HG02610 (cell line): ENCODE measurements at regions not wholly inside any gene's neighbourhood (a gene's known extent, or its start where the extent isn't known, plus 50 kb on each side); places are given as distances from the start of the nearest gene placed in this dataset.

ENCODE experiments used
- ATAC-seq: cut with Tn5 transposase; IDR thresholded peaks from one replicate; pipeline ENCODE4 v1.9.1; 2021; ENCODE audit warnings: mild to moderate bottlenecking, moderate library complexity; ENCODE audit not compliant: unreplicated experiment

DNA sequence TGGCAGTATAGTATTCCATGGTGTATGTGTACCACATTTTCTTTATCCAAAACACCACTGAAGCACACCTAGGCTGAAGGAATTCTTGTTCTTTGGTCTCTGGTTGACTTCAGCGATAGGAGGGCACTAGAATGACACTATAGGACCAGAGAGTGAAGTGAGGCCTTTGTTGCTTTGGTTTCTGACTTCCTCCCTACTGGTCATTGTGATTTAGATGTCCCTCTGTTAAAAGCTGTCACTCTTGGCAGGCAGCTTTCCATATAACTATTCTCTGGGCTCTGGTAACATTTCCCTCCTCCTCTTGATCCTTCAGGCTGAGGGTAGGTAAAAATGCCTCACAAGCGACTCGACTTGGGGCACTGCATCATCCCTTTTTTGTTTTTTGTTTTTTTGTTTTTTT is 236.3 kb downstream of the MAFB start:
- ATAC-seq = no peak

DNA sequence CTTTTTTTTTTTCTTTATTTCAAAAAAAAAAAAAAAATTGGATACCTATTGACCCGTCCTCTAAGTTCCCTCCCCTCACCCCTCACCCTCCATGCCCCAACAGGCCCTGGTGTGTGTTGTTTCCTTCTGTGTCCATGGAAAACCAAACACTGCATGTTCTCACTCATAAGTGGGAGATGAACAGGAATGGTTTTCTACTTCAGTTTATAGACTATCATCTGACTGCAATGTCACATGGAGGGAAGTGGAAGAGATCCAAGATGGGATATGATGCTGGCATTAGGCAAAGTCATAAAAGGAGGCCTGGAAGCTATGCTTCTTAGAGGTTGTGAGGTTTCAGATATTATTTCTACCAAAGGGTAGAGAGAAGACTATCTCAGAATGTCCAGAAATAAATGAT is 237.5 kb downstream of the MAFB start:
- no peak for ATAC-seq

DNA sequence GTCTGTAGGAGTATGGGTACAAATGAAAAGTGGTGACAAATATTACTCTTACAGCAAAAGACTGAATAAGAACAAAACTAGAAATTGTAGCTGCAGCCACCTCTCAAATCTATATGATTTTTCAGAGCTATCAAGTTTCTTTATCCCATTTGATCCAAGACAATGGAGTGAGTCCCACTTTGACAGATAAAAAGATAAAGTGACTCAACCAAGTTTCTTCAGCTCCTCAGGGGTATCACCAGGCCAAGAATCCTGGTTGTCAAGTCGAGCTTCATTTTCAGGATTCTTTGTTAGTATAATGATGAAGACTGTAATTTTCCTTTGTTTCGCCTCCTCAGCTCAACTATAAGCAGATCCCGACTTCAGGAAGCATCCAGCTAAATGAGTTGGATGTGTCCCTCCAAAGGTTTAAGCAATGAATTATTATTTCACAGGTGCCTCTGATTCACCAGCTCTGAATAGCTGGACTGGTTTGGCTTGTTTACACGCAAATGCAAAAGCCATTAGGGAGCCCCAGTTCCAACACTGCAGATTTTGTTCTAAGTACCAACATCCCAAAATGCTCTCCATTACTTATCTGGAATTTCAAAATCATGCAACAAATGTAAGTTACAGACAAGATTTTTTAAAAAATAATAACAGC is 238.9 kb downstream of the MAFB start:
- no peak for ATAC-seq

DNA sequence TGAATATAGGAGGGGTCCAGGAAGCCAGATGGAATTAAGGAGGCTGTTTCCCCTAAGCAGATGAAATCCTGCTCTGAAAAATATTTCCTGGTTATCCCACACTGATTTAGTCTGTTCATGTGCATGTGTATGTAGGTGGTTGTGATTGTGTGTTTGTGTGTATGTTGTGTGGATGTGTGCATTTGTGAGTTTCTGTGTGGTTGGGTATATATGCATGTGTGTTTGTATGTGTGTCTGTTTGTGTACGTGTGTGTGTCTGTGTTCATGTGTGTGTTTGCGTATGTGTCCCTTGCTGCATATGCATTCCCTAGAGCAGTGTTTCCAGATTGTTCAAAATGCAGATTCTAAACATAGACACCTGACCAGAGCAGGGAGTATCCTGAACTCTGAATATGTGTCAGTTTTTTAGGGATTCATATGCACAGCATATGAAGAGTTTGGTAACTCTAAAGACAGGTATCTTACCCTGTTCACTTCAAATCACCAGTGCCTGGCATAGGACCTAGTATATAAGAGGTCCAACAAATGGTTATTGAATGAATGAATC is 239.8 kb downstream of the MAFB start:
- ATAC-seq = no peak

DNA sequence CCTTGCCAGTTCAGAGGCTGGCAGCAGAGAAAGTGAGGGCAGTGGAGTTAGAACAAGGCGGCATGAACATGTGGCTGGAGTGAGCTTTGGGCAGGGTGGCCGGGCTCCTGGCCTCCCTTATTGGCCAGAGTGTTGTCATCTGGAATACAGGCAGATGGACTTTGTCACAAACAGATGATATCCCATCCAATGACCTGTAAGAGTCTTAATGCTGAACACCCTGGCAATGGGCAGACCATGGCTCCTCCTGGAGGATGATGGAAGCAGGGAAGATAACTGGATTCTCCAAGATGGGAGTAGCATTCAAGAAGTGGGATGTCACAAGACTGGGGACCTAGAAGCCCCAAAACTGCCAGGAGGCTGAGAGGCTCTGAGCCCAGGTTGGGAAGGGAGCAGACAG is 242.1 kb downstream of the MAFB start:
- no peak for ATAC-seq

DNA sequence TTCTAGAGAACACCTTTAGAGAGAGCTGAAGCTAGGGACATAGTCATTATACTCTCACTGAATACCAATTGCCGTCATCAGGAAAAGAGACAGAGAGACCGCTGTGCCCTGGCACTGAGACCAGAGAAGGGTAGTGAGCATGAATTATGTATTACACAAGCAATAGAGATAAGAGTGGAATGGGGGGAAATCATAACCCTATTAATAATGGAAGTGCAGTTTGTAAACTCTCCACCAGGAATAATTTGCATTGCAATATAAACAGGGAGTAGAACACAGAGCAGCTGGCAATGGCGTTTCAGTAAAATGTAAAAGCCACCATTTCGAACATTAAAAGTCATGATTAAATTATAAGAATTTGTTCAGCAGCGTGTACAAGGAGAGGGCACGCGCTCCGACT is 244.5 kb downstream of the MAFB start:
- no peak for ATAC-seq

DNA sequence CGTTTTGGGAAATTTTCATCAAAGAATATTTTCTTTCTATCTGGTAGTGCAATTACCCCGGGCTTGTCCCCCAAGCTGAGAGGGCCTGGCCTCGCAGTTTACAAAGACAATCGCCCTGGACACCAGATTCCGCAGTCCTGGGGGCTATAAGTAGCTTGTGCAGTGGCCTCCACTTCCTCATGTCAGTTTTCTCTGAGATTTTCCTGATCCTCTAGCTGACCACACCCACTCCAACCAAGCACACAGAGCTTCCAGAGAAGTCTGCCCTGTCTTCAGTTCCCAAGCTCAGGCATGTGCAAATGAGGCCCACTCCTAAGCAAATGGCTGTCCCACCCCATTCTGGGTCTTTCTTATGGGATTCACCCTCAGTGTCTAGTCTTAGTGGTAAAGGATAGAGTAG is 245.3 kb downstream of the MAFB start:
- ATAC-seq = no peak

DNA sequence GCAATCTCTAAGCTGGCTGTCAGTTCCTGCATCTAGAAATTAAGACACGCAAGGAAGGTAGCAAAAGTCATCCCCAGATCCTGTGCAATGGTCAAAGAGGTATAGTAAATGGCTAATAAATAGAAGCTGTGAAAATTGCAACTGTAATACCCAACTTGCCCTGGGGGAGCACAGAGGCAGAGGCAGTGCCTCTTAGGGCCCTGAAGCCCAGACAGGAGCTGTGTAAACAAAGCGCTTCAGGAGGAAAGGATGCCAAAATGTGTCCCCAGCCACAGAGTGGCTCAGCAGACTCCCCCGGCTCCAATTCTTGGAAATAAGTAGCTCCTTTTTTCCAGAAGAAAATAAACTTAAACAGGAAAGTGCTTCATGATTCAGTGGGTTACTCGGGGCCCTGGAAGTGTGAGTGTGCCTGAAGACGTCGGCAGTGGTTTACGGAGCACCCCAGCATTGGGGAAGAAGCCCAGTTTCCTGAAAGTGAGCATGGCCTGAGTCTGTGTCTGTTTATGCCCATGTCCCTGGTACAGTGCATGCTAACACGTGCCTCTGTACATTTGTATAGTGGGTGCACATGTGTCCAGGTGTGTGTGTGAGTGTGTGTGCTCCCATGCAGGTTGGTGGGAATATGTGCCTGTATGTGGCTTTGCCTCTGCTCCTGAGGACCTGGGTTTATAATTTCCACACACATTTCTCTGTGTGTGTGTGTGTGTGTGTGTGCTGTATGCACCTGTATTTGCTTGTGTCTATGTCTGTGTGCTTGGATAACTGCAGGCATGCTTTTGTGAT is 246.7 kb downstream of the MAFB start:
- no peak for ATAC-seq

DNA sequence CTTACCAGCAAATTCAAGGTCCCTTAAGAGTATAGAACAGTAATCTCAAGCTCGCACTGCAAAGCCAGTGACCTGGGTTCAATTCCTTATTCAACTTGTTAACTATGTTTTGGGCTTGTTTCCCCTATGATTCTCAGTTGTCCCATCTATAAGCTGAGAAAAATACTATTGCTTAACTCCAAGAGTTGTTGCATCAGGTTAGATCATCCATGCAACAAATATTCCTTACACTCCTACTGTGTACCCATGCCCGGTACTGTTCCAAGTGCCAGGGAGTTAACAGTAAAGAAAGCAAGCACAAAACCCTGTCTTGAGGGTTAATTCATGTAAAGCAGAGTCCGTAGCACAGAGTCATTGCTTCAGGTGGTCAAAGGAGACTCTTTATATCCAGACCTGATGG is 247.3 kb downstream of the MAFB start:
- no peak for ATAC-seq

DNA sequence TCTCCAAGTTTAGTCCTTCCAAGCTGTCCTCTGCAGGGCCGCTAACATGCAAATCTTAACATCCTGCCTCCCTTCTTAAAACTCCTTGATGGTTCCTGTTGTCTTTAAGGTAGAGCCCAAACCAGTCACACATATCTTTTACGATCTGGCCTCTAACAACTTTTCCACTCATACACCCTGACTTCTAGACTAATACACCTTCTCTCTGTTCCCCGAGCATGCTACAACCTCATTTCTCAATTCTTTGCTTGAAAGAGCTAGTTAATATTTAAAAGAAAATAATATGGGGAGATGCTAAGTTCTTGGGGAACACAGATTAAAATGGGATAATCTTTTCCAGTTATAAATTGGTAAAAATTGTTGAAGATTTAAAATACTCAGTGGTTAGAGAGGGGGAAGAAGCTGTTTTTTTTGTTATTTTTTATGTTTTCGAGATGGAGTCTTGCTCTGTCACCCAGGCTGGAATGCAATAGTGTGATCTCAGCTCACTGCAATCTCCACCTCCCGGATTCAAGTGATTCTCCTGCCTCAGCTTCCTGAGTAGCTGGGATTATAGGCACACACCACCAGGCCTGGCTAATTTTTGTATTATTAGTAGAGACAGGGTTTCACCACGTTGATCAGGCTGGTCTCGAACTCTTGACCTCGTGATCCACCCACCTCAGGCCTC is 250.7 kb downstream of the MAFB start:
- no peak for ATAC-seq

DNA sequence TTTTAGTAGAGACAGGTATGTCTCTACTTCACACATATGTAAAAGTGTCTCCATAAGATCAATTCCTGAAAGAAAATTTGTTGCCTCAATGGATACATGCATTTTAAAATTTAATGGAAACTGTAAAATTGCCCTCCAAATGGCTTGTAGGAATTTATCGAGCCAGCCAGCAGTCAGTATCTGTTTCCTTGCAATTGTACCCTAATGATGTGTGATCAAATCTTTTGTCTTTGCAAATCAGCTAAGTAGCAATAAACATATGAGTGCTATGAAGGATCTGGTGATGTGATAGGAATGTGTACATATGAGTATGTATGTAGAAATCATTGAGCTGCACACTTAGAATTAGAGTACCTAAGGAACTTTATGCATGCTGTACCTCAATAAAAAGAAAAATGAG is 253.0 kb downstream of the MAFB start:
- no peak for ATAC-seq

DNA sequence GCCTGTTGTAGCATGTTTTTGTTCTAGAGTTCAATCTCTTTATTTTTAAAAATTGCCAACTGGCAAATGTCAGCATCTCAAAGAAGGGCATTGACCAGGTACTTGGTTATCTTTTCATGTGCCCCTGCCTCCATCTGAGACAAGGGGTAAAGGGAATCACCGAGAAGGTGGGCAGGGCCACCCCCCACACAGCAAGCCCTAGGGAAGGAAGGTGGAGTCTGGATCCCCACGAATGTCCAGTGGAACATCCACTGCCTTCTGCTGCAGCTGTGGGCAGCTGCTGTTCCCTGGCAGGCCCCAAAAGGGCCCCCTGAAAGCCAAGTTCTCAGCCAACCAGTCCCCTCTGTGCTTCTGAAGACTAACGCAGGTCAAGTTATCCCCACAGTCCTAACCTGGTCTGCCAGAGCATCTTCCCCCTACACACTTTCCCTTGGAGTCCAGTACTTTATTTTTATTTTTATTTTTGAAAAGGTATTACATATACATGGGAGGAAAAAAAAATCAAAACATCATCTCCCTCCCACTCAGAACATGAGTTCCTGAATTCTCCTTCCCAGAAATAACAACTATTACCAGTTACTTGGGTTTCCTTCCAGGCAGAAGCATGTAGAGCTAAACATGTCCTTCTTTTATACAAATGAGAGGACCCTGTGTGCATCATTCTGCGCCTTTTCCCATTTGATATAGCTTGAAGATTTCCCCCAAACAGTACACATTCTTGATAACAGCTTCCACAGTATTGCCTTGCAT is 253.7 kb downstream of the MAFB start:
- ATAC-seq = no peak

DNA sequence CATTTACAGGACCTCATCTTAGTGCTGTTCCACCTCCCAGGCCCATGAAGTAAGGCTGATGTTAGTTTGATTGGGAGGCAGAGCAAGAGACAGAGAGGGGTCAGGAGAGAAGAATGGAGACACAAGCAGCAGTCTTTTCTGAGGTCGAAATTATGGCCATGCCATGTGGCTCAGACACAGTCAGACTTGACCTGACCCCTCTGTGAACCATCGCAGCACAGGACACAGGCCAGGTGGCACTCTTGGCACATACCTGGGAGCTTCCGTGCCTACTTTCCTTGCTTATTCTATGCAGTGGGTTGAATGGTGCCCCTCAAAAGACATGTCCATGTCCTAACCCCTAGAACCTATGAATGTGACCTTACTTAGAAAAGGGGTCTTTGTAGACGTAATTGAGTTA is 254.9 kb downstream of the MAFB start:
- no peak for ATAC-seq

DNA sequence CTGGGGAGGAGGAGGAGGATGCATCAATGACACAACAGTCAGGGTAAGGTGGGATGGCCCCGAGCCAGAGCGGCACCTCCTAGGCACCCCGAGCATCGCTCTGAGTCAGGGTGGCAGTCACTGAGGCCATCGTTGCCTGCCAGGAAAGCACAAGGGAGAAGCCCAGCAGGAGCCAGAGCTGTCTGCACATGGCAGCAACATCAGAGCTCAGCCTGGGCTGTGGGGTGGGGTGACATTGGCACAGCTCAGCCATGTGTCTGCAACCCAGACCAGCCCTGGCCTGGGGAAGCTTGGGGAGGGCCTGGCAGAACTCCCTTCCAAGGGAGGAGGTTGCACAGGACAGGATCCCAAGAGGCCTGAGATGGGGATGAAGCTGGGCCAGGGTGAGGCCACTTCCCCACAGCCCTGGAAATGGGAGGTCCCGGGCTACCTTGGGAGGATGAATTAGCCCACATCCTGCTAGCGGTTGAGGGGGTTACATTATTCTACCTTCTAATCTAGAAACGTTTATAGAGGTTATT is 255.6 kb downstream of the MAFB start:
- no peak for ATAC-seq

DNA sequence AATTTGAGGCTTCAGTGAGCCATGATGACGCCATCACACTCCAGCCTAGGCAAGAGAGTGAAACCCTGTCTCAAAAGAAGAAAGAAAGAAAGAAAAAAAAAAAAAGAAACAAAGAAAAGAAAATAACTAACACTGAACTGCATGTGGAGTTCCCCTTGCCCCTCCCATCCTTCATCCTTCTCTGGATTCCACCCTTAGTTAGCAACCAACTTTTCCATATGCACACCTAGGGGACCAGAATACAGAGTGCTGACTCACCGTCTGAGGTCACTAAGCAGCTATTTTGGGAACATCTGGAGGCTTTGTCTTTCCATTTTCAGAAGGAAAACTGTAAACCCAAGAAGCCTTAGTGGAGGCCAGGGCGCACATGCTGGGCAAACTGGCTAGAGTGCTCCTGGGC is 257.4 kb downstream of the MAFB start:
- ATAC-seq = no peak

DNA sequence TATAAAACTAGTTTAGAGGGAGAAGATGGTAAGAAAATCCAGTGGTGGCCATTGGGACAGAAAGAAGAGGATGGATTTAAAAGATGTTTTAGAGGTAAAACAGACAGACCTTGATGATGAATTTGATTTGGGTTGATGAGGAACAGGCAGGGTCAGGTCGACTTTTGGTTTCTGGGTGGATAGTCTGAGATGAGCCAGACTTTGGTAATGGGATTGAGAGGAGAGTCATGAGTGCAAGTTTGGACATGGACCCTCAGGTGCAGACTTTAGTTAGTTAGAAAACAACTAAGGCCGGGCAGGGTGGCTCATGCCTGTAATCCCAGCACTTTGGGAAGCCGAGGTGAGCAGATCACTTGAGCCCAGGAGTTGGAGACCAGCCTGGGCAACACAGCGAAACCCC is 257.9 kb downstream of the MAFB start:
- no peak for ATAC-seq

DNA sequence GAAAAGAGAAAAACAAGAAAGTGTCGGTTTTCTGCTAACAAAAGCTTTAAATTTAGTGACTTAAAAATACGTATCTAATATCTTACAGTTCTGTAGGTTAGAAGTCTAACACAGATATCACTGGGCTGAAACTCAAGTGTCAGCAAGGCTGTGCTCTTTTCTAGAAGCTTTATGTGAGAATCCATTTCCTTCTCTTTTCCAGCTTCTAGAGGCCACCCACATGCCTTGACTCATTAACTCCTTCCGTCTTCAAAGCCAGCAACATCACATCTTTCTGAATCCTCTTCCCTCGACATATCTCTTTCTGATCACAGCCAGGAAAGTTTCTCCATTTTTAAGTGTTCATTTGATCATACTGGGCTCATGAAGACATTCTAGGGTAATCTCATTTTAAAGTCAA is 262.0 kb downstream of the MAFB start:
- no peak for ATAC-seq

DNA sequence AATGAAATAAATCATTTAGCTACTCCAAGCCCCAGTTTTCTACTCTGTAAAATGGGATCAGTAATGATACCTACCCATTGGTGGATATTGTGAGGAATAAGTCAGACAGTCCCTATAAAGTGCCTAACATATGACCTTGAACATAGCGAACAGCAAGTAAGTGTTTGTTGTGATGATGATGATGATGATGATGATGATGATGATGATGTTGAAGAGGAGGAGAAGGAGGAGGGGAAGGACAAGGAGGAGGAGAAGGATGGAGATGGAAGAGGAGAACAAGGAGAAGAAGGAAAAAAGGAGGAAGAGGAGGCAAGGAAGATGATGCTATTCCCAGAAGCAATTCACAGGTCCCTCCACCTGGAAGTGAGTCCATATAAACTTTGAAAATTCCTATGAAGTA is 264.3 kb downstream of the MAFB start:
- ATAC-seq = no peak

DNA sequence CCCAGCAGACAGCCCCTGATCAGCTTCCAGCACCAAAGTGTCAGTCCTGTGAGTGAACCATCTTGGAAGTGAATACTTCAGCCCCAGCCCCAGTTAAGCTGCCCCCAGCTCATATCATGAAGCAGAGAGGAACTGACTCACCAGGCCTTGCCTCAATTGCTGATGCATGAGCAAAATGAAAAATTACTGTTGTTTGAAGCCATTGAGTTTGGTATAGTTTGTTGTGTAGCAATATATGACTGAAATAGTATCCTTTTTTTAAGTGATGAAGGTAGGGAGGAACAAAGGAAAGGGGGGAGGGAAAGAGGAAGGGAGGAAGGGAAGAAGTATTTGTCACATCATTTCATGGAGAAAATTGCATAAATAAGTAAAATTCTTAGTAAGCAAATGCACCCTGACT is 266.4 kb downstream of the MAFB start:
- no peak for ATAC-seq

DNA sequence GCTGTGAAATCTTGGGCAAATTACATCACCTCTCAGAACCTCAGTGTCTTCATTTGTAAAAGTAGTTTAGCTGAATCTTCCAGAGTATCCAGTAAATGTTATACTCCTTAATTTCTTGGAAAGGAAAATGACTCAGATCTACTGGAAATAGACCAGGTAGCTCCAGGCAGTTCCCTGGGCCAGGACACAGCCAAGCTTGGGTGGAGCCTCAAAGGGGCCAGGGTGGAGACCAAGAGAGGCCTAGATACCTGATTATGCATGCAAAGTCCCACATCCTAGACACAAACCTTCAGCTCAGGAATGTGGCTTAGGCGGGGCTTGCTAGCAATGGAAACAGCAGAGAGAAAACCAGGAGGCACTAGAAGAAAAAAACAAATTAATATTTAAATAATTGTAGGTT is 272.8 kb downstream of the MAFB start:
- ATAC-seq = no peak
